RWPE2 (cell line): ENCODE measurements at regions not wholly inside any gene's neighbourhood (a gene's known extent, or its start where the extent isn't known, plus 50 kb on each side); places are given as distances from the start of the nearest gene placed in this dataset.

ENCODE experiments used
- ATAC-seq: fragments of 200-7000 bp; cut with Tn5 transposase; 3 replicates; pipeline ENCODE4 v1.9.1; 2021; ENCODE audit warnings: low read depth
- DNase-seq: peaks from one replicate; pipeline ENCODE4 v3.0.0-alpha.2; 2020; ENCODE audit warnings: low spot score
- H3K27ac ChIP-seq: fragments of 450-650 bp; 2 replicates; pipeline ENCODE4 v1.5.1; 2017; ENCODE audit warnings: mild to moderate bottlenecking; ENCODE audit not compliant: poor library complexity, severe bottlenecking
- H3K27me3 ChIP-seq: fragments of 250-450 bp; sonication (Bioruptor Pico); 2 replicates; pipeline ENCODE4 v1.5.1; 2021; ENCODE audit warnings: mild to moderate bottlenecking, moderate library complexity; ENCODE audit not compliant: insufficient read depth, poor library complexity, severe bottlenecking
- H3K36me3 ChIP-seq: fragments of 250-450 bp; sonication (Bioruptor Pico); 2 replicates; pipeline ENCODE4 v1.5.1; 2020; ENCODE audit warnings: low read depth, mild to moderate bottlenecking, moderate library complexity
- H3K4me1 ChIP-seq: fragments of 250-450 bp; sonication (Bioruptor Pico); 2 replicates; pipeline ENCODE4 v1.5.1; 2021; ENCODE audit warnings: mild to moderate bottlenecking, moderate library complexity; ENCODE audit not compliant: insufficient read depth, poor library complexity, severe bottlenecking
- H3K4me3 ChIP-seq: fragments of 250-450 bp; sonication (Bioruptor Pico); 2 replicates; pipeline ENCODE4 v1.5.1; 2021; ENCODE audit warnings: mild to moderate bottlenecking, moderate library complexity; ENCODE audit not compliant: severe bottlenecking
- H3K9me3 ChIP-seq: fragments of 250-450 bp; sonication (Bioruptor Pico); 2 replicates; pipeline ENCODE4 v1.5.1; 2021; ENCODE audit warnings: mild to moderate bottlenecking, moderate library complexity; ENCODE audit not compliant: severe bottlenecking
- CTCF ChIP-seq: fragments of 450-650 bp; IDR thresholded peaks from one replicate; pipeline ENCODE4 v1.5.1; 2017; ENCODE audit warnings: mild to moderate bottlenecking, moderate library complexity; ENCODE audit not compliant: poor library complexity, severe bottlenecking

DNA sequence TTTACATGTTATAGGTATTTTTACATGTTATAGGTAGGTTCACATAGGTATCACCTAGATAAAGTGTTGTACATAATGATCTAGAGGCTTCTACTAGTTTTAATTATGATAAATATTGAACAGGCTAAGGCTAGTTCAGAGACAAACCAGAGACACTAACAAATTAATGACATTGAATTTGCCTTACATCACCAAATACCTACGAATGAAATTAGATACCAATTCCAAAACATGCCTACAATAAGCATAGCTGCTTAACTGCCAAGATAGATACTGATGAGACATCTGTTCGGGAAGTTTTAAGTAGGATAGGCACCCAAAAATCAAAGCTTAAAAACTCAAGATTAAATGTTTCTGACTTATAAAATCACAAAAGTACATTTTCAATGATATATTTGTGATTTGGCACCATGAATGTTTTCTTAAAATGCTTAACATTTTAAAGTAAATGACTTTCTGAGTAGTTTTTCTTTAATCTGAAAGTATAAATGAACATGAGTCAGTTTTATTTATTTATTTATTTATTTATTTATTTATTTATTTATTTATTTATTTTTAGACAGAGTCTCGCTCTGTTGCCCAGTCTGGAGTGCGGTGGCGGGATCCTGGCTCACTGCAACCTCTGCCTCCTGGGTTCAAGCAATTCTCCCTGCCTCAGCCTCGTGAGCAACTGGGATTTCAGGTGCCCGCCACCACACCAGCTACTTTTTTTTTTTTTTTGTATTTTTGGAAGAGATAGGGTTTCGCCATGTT, 703.1 kb upstream of the ARRDC3 start:
- DNase-seq (no peak), ATAC-seq (no peak)
- Histone ChIP-seq H3K36me3 (no peaks in the 10 kb centered on the region), H3K4me3 (no peak overlapping the region), H3K27me3 (no peaks in the 10 kb centered on the region), H3K9me3 (no peaks in the 10 kb centered on the region), H3K27ac (no peak overlapping the region), H3K4me1 (no peaks in the 10 kb centered on the region)
- TF ChIP-seq CTCF: no peak

GRCh38 chr5:92081958-92082712, 699.0 kb upstream of the ARRDC3 start:
- no peak overlapping the region for H3K4me3 ChIP-seq
- no peaks in the 10 kb centered on the region for H3K9me3 ChIP-seq
- H3K4me1 ChIP-seq: no peaks in the 10 kb centered on the region
- TF ChIP-seq CTCF: no peak
- no peaks in the 10 kb centered on the region for H3K36me3 ChIP-seq
- ATAC-seq: no peak
- H3K27me3 ChIP-seq: no peaks in the 10 kb centered on the region
- DNase-seq: no peak
- no peak overlapping the region for H3K27ac ChIP-seq

- no peaks in the 10 kb centered on the region for H3K4me1 ChIP-seq
Measured at GRCh38 chr5:92070786-92071185, 687.7 kb upstream of the ARRDC3 start.

DNA sequence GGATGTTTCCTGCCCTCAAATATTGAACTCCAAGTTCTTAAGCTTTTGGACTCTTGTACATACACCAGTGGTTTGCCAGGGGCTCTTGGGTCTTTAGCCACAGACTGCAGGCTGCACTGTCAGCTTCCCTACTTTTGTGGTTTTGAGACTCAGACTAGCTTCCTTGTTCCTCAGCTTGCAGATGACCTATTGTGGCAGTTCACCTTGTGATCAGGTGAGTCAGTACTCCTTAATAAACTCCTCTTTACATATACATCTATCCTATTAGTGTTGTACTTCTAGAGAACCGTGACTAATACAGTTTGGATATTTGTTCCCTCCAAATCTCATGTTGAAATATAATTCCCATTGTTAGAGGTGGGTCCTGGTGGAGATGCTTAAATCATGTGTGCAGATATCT, 681.9 kb upstream of the ARRDC3 start:
- DNase-seq (no peak), ATAC-seq (no peak; the same call in 2 of the 3 replicates)
- no peaks in the 10 kb centered on the region for H3K9me3 ChIP-seq
- H3K4me3 ChIP-seq: no peak overlapping the region
- H3K27me3 ChIP-seq: no peaks in the 10 kb centered on the region
- no peaks in the 10 kb centered on the region for H3K4me1 ChIP-seq
- no peaks in the 10 kb centered on the region for H3K36me3 ChIP-seq
- no peak for TF ChIP-seq CTCF
- no peak overlapping the region for H3K27ac ChIP-seq

More at GRCh38 chr5:92070786-92071185, 687.7 kb upstream of the ARRDC3 start:
- no peak for ATAC-seq
- Histone ChIP-seq H3K27me3 (no peaks in the 10 kb centered on the region), H3K27ac (no peak overlapping the region), H3K4me3 (no peak overlapping the region), H3K36me3 (no peaks in the 10 kb centered on the region), H3K9me3 (no peaks in the 10 kb centered on the region)
- no peak for TF ChIP-seq CTCF
- no peak for DNase-seq

DNA sequence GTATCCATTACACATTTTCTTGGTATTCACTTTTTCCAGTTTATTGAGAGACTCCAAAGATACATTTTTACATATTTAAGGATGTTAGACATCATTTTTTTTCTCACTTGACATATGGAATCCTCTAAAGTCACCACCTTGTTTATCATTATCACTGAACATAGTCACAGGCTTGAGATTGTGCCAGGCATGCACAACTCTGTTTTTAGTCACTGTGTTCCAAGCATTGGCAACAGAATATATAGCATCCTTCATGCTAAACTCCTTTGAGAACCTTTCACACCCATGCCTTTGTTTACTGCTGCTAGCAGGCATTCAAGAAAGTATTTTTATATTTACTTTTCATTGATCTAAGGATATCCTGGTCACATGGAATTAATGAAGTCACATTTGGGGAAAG, 668.6 kb upstream of the ARRDC3 start:
- Histone ChIP-seq H3K4me3 (no peak overlapping the region), H3K4me1 (no peaks in the 10 kb centered on the region), H3K9me3 (no peaks in the 10 kb centered on the region), H3K36me3 (no peaks in the 10 kb centered on the region), H3K27me3 (peaks cover 4% of the 10 kb centered on the region), H3K27ac (no peak overlapping the region)
- DNase-seq: no peak
- no peak for TF ChIP-seq CTCF
- ATAC-seq: no peak
